ENCODE measurements at regions not wholly inside any gene's neighbourhood (a gene's known extent, or its start where the extent isn't known, plus 50 kb on each side); places are given as distances from the start of the nearest gene placed in this dataset.
"Not testable (repeated sequence)": the region's sequence is repeated elsewhere in the genome, so short reads cannot be mapped to it uniquely, and the experiment has no call there.

DNA sequence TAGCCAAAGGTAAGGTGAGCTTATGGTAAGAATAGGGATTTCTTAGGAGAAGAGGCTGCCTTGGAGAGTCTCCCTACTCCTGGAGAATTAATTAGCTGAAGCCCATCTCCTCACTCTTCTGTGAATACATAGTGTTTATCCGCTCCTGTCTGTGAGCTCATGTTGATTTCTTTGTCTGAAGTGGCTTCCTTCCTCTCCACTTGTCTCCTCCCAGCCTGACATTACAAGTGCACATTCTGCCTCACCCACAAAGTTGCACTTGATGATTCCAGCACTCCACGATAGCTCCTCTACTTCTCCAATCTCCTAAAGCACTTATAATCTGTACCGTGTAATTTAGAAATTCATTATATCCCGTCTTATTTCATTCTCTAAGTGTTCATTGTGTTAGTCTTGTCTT, 287.2 kb downstream of the QKI start:
- no peak for DNase-seq (ENCODE audit: extremely low read depth, low read depth)
- TF ChIP-seq, protein P1, sequence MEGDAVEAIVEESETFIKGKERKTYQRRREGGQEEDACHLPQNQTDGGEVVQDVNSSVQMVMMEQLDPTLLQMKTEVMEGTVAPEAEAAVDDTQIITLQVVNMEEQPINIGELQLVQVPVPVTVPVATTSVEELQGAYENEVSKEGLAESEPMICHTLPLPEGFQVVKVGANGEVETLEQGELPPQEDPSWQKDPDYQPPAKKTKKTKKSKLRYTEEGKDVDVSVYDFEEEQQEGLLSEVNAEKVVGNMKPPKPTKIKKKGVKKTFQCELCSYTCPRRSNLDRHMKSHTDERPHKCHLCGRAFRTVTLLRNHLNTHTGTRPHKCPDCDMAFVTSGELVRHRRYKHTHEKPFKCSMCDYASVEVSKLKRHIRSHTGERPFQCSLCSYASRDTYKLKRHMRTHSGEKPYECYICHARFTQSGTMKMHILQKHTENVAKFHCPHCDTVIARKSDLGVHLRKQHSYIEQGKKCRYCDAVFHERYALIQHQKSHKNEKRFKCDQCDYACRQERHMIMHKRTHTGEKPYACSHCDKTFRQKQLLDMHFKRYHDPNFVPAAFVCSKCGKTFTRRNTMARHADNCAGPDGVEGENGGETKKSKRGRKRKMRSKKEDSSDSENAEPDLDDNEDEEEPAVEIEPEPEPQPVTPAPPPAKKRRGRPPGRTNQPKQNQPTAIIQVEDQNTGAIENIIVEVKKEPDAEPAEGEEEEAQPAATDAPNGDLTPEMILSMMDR (IDR thresholded peaks at IDR 0.05; ENCODE audit: low read depth, low read length, missing control alignments) = no peak
- H3K4me3 ChIP-seq (replicated peaks; ENCODE audit: low read depth, low read length) = no peak overlapping the region

DNA sequence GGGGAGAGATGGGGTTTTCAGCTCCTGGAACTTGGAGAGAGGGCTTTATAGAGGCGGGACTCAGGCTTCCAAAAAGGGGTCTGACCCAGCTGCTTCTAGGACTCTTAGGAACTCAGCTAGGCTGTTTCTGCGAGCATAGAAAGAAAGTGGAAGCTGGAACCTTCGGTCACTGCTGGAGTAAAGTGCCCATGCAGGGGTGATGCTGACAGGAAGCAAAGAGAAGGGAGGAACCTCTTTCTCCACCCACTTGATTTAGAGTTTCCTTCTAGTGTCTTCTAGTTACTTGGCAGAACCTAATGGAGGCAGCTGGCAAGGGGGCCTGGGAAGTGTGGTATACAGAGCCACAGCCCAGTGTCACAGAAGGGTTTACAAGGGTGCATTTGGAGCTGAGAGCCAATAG, 283.6 kb downstream of the QKI start:
- no peak overlapping the region for H3K4me3 ChIP-seq (replicated peaks; ENCODE audit: low read depth, low read length)
- DNase-seq (ENCODE audit: extremely low read depth, low read depth) = no peak
- TF ChIP-seq, protein P1 (IDR thresholded peaks at IDR 0.05; ENCODE audit: low read depth, low read length, missing control alignments) = no peak

GRCh38 chr6:163696311-163696710, 281.8 kb downstream of the QKI start:
- DNase-seq (ENCODE audit: extremely low read depth, low read depth); H3K4me3 ChIP-seq (replicated peaks; ENCODE audit: low read depth, low read length): not testable (repeated sequence)

GRCh38 chr6:163695414-163695864, 280.9 kb downstream of the QKI start:
- no peak for DNase-seq (ENCODE audit: extremely low read depth, low read depth)
- TF ChIP-seq, protein P1 (IDR thresholded peaks at IDR 0.05; ENCODE audit: low read depth, low read length, missing control alignments) = no peak
- H3K4me3 ChIP-seq (replicated peaks; ENCODE audit: low read depth, low read length) = no peak overlapping the region

- no peak for DNase-seq (ENCODE audit: extremely low read depth, low read depth)
- H3K4me3 ChIP-seq (replicated peaks; ENCODE audit: low read depth, low read length) = no peak overlapping the region
- TF ChIP-seq, protein P1 (IDR thresholded peaks at IDR 0.05; ENCODE audit: low read depth, low read length, missing control alignments) = no peak
These were observed 280.5 kb downstream of the QKI start for GRCh38 chr6:163694988-163695398.

GRCh38 chr6:163694072-163694471, 279.6 kb downstream of the QKI start:
- no peak for DNase-seq (ENCODE audit: extremely low read depth, low read depth)
- TF ChIP-seq, protein P1 (IDR thresholded peaks at IDR 0.05; ENCODE audit: low read depth, low read length, missing control alignments) = no peak
- H3K4me3 ChIP-seq (replicated peaks; ENCODE audit: low read depth, low read length) = no peak overlapping the region

DNA sequence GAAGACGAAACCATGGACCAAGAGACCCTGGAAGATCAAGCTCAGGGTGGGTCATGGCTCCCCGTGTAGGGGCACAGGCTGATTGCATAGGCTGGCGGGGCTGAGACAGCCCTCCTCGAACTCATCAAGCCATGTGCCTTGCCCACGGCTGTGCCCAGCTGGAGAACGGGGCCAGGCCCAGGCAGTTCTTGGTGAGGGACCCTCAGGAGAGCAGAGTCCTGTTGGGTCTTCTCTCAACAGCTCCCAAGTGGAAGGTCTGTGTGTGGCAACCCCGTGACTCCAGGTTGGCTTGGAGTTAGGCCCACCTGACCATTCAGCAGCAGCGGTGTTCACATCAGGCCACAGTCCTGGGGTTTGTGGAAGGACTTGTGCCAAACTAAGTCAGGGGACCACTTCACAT, 276.5 kb downstream of the QKI start:
- TF ChIP-seq, protein P1 (IDR thresholded peaks at IDR 0.05; ENCODE audit: low read depth, low read length, missing control alignments) = no peak
- no peak for DNase-seq (ENCODE audit: extremely low read depth, low read depth)
- no peak overlapping the region for H3K4me3 ChIP-seq (replicated peaks; ENCODE audit: low read depth, low read length)

Data from HFF-Myc (cell line).